Gastroesophageal sphincter (tissue), 3 donors: ENCODE measurements at regions not wholly inside any gene's neighbourhood (a gene's known extent, or its start where the extent isn't known, plus 50 kb on each side); places are given as distances from the start of the nearest gene placed in this dataset.

Source experiments
- POLR2A ChIP-seq, 2 donors: fragments of 450-650 bp; IDR thresholded peaks; one replicate each; pipeline ENCODE4 v1.6.1; 2017; ENCODE audit warnings: antibody characterized with exemption in 2 of 2, mild to moderate bottlenecking in 2 of 2, moderate library complexity in 1 of 2
- POLR2AphosphoS5 ChIP-seq: sonication (generic); formaldehyde crosslinking; IDR thresholded peaks from one replicate; pipeline ENCODE4 v1.6.1; 2017; ENCODE audit warnings: antibody characterized with exemption
- TF ChIP-seq, protein P1 (sequence below), 4 experiments: fragments of 200-600 bp in 2 of 4; fragments of 450-650 bp in 2 of 4; sonication (generic) in 1 of 4; IDR thresholded peaks; one replicate each; pipeline ENCODE4 v1.5.1; 2017 to 2019; ENCODE audit warnings: antibody characterized with exemption in 4 of 4, mild to moderate bottlenecking in 2 of 4, moderate library complexity in 2 of 4

DNA sequence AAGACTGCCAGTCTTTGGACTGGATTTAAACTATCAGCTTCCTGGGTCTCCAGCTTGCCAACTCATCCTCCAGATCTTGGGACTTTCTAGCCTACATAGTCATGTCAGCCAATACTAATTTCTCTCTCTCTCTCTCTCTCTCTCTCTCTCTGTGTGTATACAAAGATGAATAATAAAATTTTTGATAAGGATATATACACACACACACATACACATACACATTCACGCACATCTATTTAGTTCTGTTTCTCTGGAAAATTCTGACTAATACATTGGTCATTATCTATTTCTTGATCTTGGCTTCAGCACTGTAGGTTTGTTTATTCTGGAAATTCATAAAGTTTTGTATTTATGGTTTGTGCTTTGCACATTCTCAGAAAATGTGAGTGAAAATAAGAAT, 1606.2 kb upstream of the NUDT12 start:
- TF ChIP-seq, protein P1, sequence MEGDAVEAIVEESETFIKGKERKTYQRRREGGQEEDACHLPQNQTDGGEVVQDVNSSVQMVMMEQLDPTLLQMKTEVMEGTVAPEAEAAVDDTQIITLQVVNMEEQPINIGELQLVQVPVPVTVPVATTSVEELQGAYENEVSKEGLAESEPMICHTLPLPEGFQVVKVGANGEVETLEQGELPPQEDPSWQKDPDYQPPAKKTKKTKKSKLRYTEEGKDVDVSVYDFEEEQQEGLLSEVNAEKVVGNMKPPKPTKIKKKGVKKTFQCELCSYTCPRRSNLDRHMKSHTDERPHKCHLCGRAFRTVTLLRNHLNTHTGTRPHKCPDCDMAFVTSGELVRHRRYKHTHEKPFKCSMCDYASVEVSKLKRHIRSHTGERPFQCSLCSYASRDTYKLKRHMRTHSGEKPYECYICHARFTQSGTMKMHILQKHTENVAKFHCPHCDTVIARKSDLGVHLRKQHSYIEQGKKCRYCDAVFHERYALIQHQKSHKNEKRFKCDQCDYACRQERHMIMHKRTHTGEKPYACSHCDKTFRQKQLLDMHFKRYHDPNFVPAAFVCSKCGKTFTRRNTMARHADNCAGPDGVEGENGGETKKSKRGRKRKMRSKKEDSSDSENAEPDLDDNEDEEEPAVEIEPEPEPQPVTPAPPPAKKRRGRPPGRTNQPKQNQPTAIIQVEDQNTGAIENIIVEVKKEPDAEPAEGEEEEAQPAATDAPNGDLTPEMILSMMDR (IDR thresholded peaks at IDR 0.05), result no peak
- TF ChIP-seq POLR2A (IDR thresholded peaks at IDR 0.05), result no peak
- no peak for TF ChIP-seq POLR2AphosphoS5
